GM12891 (cell line): ENCODE measurements at regions not wholly inside any gene's neighbourhood (a gene's known extent, or its start where the extent isn't known, plus 50 kb on each side); places are given as distances from the start of the nearest gene placed in this dataset.

ENCODE experiments used
- POLR2A ChIP-seq: IDR thresholded peaks from 2 replicates; pipeline ENCODE4 v1.6.1; 2011; ENCODE audit warnings: low read depth, low read length, control low read depth
- POLR2AphosphoS5 ChIP-seq: IDR thresholded peaks from 2 replicates; pipeline ENCODE4 v1.6.1; 2011; ENCODE audit warnings: low read depth, low read length, control low read depth
- TAF1 ChIP-seq: IDR thresholded peaks from 2 replicates; pipeline ENCODE4 v1.6.1; 2011; ENCODE audit warnings: low read depth, low read length, control low read depth

DNA sequence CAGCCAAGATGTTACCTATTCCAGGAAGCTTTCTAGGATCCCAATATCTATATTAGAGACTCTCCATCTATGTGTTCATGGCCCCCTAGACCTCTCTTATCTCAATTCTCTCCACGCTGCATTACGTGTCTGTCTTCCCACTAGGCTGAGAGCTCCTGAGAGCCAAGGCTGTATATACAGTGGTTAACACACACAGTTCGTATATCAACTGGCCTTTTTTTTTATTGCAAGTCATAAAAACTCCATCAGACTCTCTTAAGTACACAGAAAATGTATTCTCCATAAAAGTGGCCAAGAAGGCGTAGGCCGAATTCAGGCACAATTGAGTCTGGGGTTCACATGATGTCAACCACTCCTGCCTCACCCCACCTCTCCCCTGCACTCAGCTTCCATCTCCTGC, 115.9 kb downstream of the TRIM29 start:
- TF ChIP-seq POLR2A, result no peak
- TF ChIP-seq TAF1, result no peak
- no peak for TF ChIP-seq POLR2AphosphoS5
